H1 (cell line): ENCODE measurements at regions not wholly inside any gene's neighbourhood (a gene's known extent, or its start where the extent isn't known, plus 50 kb on each side); places are given as distances from the start of the nearest gene placed in this dataset.

Experiments used
- EZH2 ChIP-seq: fragments of 200-600 bp; sonication (generic); IDR thresholded peaks from 2 replicates; pipeline ENCODE4 v1.7.1; 2012; ENCODE audit warnings: low read depth, mild to moderate bottlenecking, moderate library complexity, low read length, inconsistent platforms; ENCODE audit not compliant: severe bottlenecking
- TF ChIP-seq, protein P1 (sequence below), 3 experiments: IDR thresholded peaks; 1 replicate in 2 of 3; 2 replicates in 1 of 3; pipeline versions ENCODE4 v1.5.1 to v1.6.1; 2011; ENCODE audit warnings: low read length in 3 of 3, mild to moderate bottlenecking in 3 of 3, inconsistent platforms in 2 of 3, low read depth in 1 of 3, moderate library complexity in 1 of 3; ENCODE audit not compliant: insufficient read depth in 1 of 3; ENCODE audit errors: control extremely low read depth in 1 of 3

DNA sequence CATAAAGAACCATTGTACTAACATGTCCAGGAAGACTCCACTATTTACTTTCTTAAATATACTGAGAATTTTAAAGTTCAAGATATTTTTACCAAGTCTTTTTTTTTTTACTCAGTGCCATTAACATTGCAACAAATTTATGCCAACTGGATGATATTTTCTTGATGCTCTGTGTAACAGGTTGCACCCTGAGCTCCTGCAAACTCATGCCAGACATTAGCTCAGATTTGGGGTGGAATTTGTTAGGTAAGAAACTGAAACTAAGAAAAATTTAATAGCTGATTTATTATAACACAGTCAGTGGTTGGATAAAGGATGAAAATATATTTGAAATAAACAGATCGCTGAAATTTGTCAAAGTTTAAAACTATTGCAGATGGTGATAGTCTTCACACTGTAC lies 228.6 kb upstream of the SPHKAP start:
- TF ChIP-seq, protein P1, sequence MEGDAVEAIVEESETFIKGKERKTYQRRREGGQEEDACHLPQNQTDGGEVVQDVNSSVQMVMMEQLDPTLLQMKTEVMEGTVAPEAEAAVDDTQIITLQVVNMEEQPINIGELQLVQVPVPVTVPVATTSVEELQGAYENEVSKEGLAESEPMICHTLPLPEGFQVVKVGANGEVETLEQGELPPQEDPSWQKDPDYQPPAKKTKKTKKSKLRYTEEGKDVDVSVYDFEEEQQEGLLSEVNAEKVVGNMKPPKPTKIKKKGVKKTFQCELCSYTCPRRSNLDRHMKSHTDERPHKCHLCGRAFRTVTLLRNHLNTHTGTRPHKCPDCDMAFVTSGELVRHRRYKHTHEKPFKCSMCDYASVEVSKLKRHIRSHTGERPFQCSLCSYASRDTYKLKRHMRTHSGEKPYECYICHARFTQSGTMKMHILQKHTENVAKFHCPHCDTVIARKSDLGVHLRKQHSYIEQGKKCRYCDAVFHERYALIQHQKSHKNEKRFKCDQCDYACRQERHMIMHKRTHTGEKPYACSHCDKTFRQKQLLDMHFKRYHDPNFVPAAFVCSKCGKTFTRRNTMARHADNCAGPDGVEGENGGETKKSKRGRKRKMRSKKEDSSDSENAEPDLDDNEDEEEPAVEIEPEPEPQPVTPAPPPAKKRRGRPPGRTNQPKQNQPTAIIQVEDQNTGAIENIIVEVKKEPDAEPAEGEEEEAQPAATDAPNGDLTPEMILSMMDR (IDR thresholded peaks at IDR 0.05; ENCODE audit: control extremely low read depth in 1 of 3, insufficient read depth in 1 of 3, low read depth in 1 of 3, low read length in 3 of 3), result no peak
- TF ChIP-seq EZH2, result no peak
